ENCODE measurements at regions not wholly inside any gene's neighbourhood (a gene's known extent, or its start where the extent isn't known, plus 50 kb on each side); places are given as distances from the start of the nearest gene placed in this dataset.
"Not testable (repeated sequence)": the region's sequence is repeated elsewhere in the genome, so short reads cannot be mapped to it uniquely, and the experiment has no call there.

GRCh38 chr13:62510906-62511655 is 1095.4 kb upstream of the PCDH20 start:
- Histone ChIP-seq H3K4me1 (ENCODE audit: control insufficient read depth, insufficient read depth, low read length) (no peaks in the 10 kb centered on the region), H3K36me3 (ENCODE audit: insufficient read depth, low read length) (no peaks in the 10 kb centered on the region), H3K27me3 (ENCODE audit: control insufficient read depth, insufficient read depth, low read length) (no peaks in the 10 kb centered on the region), H3K9me3 (replicated peaks; ENCODE audit: low read length) (no peaks in the 10 kb centered on the region), H3K4me2 (ENCODE audit: low read length) (no peak overlapping the region), H3K9ac (ENCODE audit: low read depth, low read length) (no peak overlapping the region), H3K4me3 (ENCODE audit: low read length) (no peak overlapping the region)

- no peak overlapping the region for H3K9ac ChIP-seq (ENCODE audit: low read depth, low read length)
- no peaks in the 10 kb centered on the region for H3K9me3 ChIP-seq (replicated peaks; ENCODE audit: low read length)
- H3K27me3 ChIP-seq (ENCODE audit: control insufficient read depth, insufficient read depth, low read length): no peaks in the 10 kb centered on the region
- no peak overlapping the region for H3K4me3 ChIP-seq (ENCODE audit: low read length)
- H3K4me1 ChIP-seq (ENCODE audit: control insufficient read depth, insufficient read depth, low read length): no peaks in the 10 kb centered on the region
- no peaks in the 10 kb centered on the region for H3K36me3 ChIP-seq (ENCODE audit: insufficient read depth, low read length)
- H3K4me2 ChIP-seq (ENCODE audit: low read length): no peak overlapping the region
These were observed 1086.9 kb upstream of the PCDH20 start for GRCh38 chr13:62502588-62502987.

GRCh38 chr13:62489731-62490130 is 1074.1 kb upstream of the PCDH20 start:
- Histone ChIP-seq H3K9me3 (replicated peaks; ENCODE audit: low read length) (no peaks in the 10 kb centered on the region), H3K9ac (ENCODE audit: low read depth, low read length) (no peak overlapping the region), H3K27me3 (ENCODE audit: control insufficient read depth, insufficient read depth, low read length) (no peaks in the 10 kb centered on the region), H3K4me2 (ENCODE audit: low read length) (no peak overlapping the region), H3K4me1 (ENCODE audit: control insufficient read depth, insufficient read depth, low read length) (no peaks in the 10 kb centered on the region), H3K36me3 (ENCODE audit: insufficient read depth, low read length) (no peaks in the 10 kb centered on the region), H3K4me3 (ENCODE audit: low read length) (no peak overlapping the region)

GRCh38 chr13:62483774-62484173 is 1068.1 kb upstream of the PCDH20 start:
- Histone ChIP-seq H3K27me3 (ENCODE audit: control insufficient read depth, insufficient read depth, low read length) (no peaks in the 10 kb centered on the region), H3K4me3 (ENCODE audit: low read length) (no peak overlapping the region), H3K4me2 (ENCODE audit: low read length) (no peak overlapping the region), H3K9me3 (replicated peaks; ENCODE audit: low read length) (no peaks in the 10 kb centered on the region), H3K9ac (ENCODE audit: low read depth, low read length) (no peak overlapping the region), H3K36me3 (ENCODE audit: insufficient read depth, low read length) (no peaks in the 10 kb centered on the region), H3K4me1 (ENCODE audit: control insufficient read depth, insufficient read depth, low read length) (no peaks in the 10 kb centered on the region)

- H3K36me3 ChIP-seq (ENCODE audit: insufficient read depth, low read length): no peaks in the 10 kb centered on the region
- no peaks in the 10 kb centered on the region for H3K4me1 ChIP-seq (ENCODE audit: control insufficient read depth, insufficient read depth, low read length)
- no peak overlapping the region for H3K9ac ChIP-seq (ENCODE audit: low read depth, low read length)
- H3K27me3 ChIP-seq (ENCODE audit: control insufficient read depth, insufficient read depth, low read length): no peaks in the 10 kb centered on the region
- H3K9me3 ChIP-seq (replicated peaks; ENCODE audit: low read length): no peaks in the 10 kb centered on the region
- H3K4me3 ChIP-seq (ENCODE audit: low read length): no peak overlapping the region
- no peak overlapping the region for H3K4me2 ChIP-seq (ENCODE audit: low read length)
These were observed 1066.7 kb upstream of the PCDH20 start for GRCh38 chr13:62482351-62482750.

- no peak overlapping the region for H3K9ac ChIP-seq (ENCODE audit: low read depth, low read length)
These were observed 1058.2 kb upstream of the PCDH20 start for GRCh38 chr13:62473944-62474237.

GRCh38 chr13:62473190-62473943 is 1057.7 kb upstream of the PCDH20 start:
- Histone ChIP-seq H3K36me3 (ENCODE audit: insufficient read depth, low read length) (no peaks in the 10 kb centered on the region), H3K9me3 (replicated peaks; ENCODE audit: low read length) (no peaks in the 10 kb centered on the region), H3K4me1 (ENCODE audit: control insufficient read depth, insufficient read depth, low read length) (no peaks in the 10 kb centered on the region), H3K4me3 (ENCODE audit: low read length) (no peak overlapping the region), H3K27me3 (ENCODE audit: control insufficient read depth, insufficient read depth, low read length) (no peaks in the 10 kb centered on the region), H3K4me2 (ENCODE audit: low read length) (no peak overlapping the region), H3K9ac (ENCODE audit: low read depth, low read length) (no peak overlapping the region)

More at GRCh38 chr13:62473944-62474237, 1058.2 kb upstream of the PCDH20 start:
- Histone ChIP-seq H3K4me3 (ENCODE audit: low read length) (no peak overlapping the region), H3K9me3 (replicated peaks; ENCODE audit: low read length) (no peaks in the 10 kb centered on the region), H3K4me2 (ENCODE audit: low read length) (no peak overlapping the region), H3K27me3 (ENCODE audit: control insufficient read depth, insufficient read depth, low read length) (no peaks in the 10 kb centered on the region), H3K36me3 (ENCODE audit: insufficient read depth, low read length) (no peaks in the 10 kb centered on the region), H3K4me1 (ENCODE audit: control insufficient read depth, insufficient read depth, low read length) (no peaks in the 10 kb centered on the region)

- Histone ChIP-seq H3K9me3 (replicated peaks; ENCODE audit: low read length) (no peaks in the 10 kb centered on the region), H3K9ac (ENCODE audit: low read depth, low read length) (no peak overlapping the region), H3K4me1 (ENCODE audit: control insufficient read depth, insufficient read depth, low read length) (no peaks in the 10 kb centered on the region), H3K36me3 (ENCODE audit: insufficient read depth, low read length) (no peaks in the 10 kb centered on the region), H3K4me3 (ENCODE audit: low read length) (no peak overlapping the region), H3K4me2 (ENCODE audit: low read length) (no peak overlapping the region), H3K27me3 (ENCODE audit: control insufficient read depth, insufficient read depth, low read length) (no peaks in the 10 kb centered on the region)
These were observed 1038.1 kb upstream of the PCDH20 start for GRCh38 chr13:62453761-62454160.

- H3K36me3 ChIP-seq (ENCODE audit: insufficient read depth, low read length): no peaks in the 10 kb centered on the region
- no peaks in the 10 kb centered on the region for H3K9me3 ChIP-seq (replicated peaks; ENCODE audit: low read length)
- no peak overlapping the region for H3K9ac ChIP-seq (ENCODE audit: low read depth, low read length)
- no peak overlapping the region for H3K4me3 ChIP-seq (ENCODE audit: low read length)
- no peak overlapping the region for H3K4me2 ChIP-seq (ENCODE audit: low read length)
- H3K4me1 ChIP-seq (ENCODE audit: control insufficient read depth, insufficient read depth, low read length): no peaks in the 10 kb centered on the region
- H3K27me3 ChIP-seq (ENCODE audit: control insufficient read depth, insufficient read depth, low read length): no peaks in the 10 kb centered on the region
These were observed 1035.1 kb upstream of the PCDH20 start for GRCh38 chr13:62450759-62451158.

GRCh38 chr13:62447771-62448382 is 1032.2 kb upstream of the PCDH20 start:
- not testable (repeated sequence) for H3K4me3 ChIP-seq (ENCODE audit: low read length); H3K9me3 ChIP-seq (replicated peaks; ENCODE audit: low read length); H3K36me3 ChIP-seq (ENCODE audit: insufficient read depth, low read length); H3K4me2 ChIP-seq (ENCODE audit: low read length); H3K27me3 ChIP-seq (ENCODE audit: control insufficient read depth, insufficient read depth, low read length); H3K9ac ChIP-seq (ENCODE audit: low read depth, low read length); H3K4me1 ChIP-seq (ENCODE audit: control insufficient read depth, insufficient read depth, low read length)

GRCh38 chr13:62444805-62445204 is 1029.2 kb upstream of the PCDH20 start:
- H3K4me3 ChIP-seq (ENCODE audit: low read length): no peak overlapping the region
- no peaks in the 10 kb centered on the region for H3K27me3 ChIP-seq (ENCODE audit: control insufficient read depth, insufficient read depth, low read length)
- no peaks in the 10 kb centered on the region for H3K36me3 ChIP-seq (ENCODE audit: insufficient read depth, low read length)
- no peak overlapping the region for H3K9ac ChIP-seq (ENCODE audit: low read depth, low read length)
- no peaks in the 10 kb centered on the region for H3K9me3 ChIP-seq (replicated peaks; ENCODE audit: low read length)
- no peaks in the 10 kb centered on the region for H3K4me1 ChIP-seq (ENCODE audit: control insufficient read depth, insufficient read depth, low read length)
- H3K4me2 ChIP-seq (ENCODE audit: low read length): no peak overlapping the region

Measured in skeletal muscle satellite cell (primary cell).